Ovary (tissue), 3 donors: ENCODE measurements at regions not wholly inside any gene's neighbourhood (a gene's known extent, or its start where the extent isn't known, plus 50 kb on each side); places are given as distances from the start of the nearest gene placed in this dataset.

Source experiments
- POLR2A ChIP-seq: fragments of 450-650 bp; IDR thresholded peaks from one replicate; pipeline ENCODE4 v1.6.1; 2017; ENCODE audit warnings: antibody characterized with exemption, mild to moderate bottlenecking, moderate library complexity
- TF ChIP-seq, protein P1 (sequence below), 3 donors: fragments of 450-650 bp in 2 of 3; fragments of 200-600 bp in 1 of 3; IDR thresholded peaks; one replicate each; pipeline versions ENCODE4 v1.5.1 to v1.8.0; 2016 to 2022; ENCODE audit warnings: antibody characterized with exemption in 3 of 3, mild to moderate bottlenecking in 1 of 3
- donor health status: DM: no; HTN: no; CAD: no.

DNA sequence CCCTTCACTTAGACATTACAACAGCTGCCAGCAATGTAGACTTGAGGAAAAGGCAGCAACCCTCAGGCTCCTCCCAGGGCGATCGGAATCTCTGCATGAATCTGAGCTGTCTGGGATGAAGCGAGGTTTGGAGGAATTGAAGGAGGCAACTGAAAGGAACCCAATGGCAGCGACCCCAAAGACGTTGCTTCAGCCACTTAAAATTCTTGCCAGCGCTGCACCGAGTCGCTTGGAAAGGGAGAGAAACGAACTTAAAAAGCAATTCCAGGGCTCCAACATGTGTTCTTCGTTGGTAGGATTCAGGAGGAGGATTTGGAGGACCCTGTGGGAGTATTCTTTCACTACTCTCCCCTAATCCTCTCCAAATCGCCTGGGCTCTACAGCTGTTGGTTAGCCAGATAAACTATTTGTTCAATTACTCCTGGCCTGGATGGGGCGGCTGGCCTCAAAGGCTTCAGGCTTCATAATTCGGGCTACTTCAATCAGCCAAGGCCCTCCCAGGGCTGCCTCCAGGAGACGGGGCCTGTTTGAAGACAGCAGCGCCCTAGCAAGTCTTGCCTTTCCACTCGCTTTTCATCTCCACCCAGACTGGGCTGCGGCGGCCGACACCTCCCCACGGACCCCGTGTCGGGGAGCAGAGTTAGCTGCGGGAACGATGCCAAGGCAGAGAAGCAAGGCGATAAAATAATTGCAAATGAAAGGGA lies 72.4 kb upstream of the TMEM45B start:
- TF ChIP-seq, protein P1, sequence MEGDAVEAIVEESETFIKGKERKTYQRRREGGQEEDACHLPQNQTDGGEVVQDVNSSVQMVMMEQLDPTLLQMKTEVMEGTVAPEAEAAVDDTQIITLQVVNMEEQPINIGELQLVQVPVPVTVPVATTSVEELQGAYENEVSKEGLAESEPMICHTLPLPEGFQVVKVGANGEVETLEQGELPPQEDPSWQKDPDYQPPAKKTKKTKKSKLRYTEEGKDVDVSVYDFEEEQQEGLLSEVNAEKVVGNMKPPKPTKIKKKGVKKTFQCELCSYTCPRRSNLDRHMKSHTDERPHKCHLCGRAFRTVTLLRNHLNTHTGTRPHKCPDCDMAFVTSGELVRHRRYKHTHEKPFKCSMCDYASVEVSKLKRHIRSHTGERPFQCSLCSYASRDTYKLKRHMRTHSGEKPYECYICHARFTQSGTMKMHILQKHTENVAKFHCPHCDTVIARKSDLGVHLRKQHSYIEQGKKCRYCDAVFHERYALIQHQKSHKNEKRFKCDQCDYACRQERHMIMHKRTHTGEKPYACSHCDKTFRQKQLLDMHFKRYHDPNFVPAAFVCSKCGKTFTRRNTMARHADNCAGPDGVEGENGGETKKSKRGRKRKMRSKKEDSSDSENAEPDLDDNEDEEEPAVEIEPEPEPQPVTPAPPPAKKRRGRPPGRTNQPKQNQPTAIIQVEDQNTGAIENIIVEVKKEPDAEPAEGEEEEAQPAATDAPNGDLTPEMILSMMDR (IDR thresholded peaks at IDR 0.05): no peak
- no peak for TF ChIP-seq POLR2A
